Upper lobe of left lung (tissue), 4 donors: ENCODE measurements at regions not wholly inside any gene's neighbourhood (a gene's known extent, or its start where the extent isn't known, plus 50 kb on each side); places are given as distances from the start of the nearest gene placed in this dataset.

Experiments used
- CTCF ChIP-seq, 6 experiments: fragments of 450-650 bp in 4 of 6; fragments of 200-600 bp in 2 of 6; sonication (generic) in 2 of 6; IDR thresholded peaks; one replicate each; pipeline ENCODE4 v1.5.1; 2016 to 2019; ENCODE audit warnings: antibody characterized with exemption in 6 of 6
- EP300 ChIP-seq, 4 donors: sonication (generic); formaldehyde crosslinking; IDR thresholded peaks; one replicate each; pipeline ENCODE4 v1.5.1; 2017; ENCODE audit warnings: antibody characterized with exemption in 4 of 4, control low read depth in 2 of 4
- POLR2A ChIP-seq, 4 donors: fragments of 450-650 bp; IDR thresholded peaks; one replicate each; pipeline ENCODE4 v1.5.1; 2016 to 2017; ENCODE audit warnings: antibody characterized with exemption in 4 of 4, mild to moderate bottlenecking in 2 of 4

GRCh38 chr2:193690572-193690971 is 1495.8 kb upstream of the TMEFF2 start:
- no peak for TF ChIP-seq EP300 (IDR thresholded peaks at IDR 0.05)
- no peak for TF ChIP-seq CTCF (IDR thresholded peaks at IDR 0.05)
- TF ChIP-seq POLR2A (IDR thresholded peaks at IDR 0.05) = no peak
